Esophagus squamous epithelium (tissue), 4 donors: ENCODE measurements at regions not wholly inside any gene's neighbourhood (a gene's known extent, or its start where the extent isn't known, plus 50 kb on each side); places are given as distances from the start of the nearest gene placed in this dataset.

Source experiments
- POLR2A ChIP-seq, 4 donors: fragments of 450-650 bp; IDR thresholded peaks; one replicate each; pipeline ENCODE4 v1.6.1; 2017; ENCODE audit warnings: antibody characterized with exemption in 4 of 4, mild to moderate bottlenecking in 4 of 4, moderate library complexity in 3 of 4
- TF ChIP-seq, protein P1 (sequence below), 6 experiments: fragments of 450-650 bp in 4 of 6; fragments of 200-600 bp in 2 of 6; sonication (generic) in 2 of 6; IDR thresholded peaks; one replicate each; pipeline ENCODE4 v1.5.1; 2016 to 2019; ENCODE audit warnings: antibody characterized with exemption in 6 of 6, mild to moderate bottlenecking in 4 of 6, moderate library complexity in 4 of 6

DNA sequence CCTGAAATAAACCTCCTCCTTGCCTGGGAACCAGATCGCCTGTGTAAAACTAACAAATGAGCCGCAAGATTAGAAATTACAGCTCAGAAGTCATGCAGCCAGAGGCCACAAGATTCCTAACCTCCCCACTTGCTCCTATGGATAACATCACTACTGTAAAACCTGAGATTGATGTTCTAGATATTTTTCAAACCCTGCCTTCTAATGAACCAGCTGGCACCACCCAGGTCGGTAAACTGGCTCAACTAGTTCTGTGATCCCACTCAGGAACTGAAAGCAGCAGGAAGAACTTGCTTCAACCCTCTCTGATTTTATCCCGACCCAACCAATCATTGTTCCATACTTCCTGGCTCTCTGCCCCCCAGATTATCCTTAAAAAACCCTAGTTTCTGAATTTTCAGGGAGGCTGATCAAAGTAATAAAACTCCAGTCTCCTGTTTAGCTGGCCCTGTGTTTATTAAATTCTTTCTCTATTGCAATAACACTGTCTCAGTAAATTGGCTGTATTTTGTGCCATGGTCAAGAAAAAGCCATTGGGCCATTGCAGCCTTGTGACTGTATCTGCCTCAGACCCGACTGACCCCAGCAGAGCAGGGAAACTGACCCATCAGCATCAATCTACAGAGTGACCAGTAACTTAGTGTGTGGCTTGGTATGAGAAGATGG is 98.9 kb downstream of the RPLP1 start:
- TF ChIP-seq, protein P1, sequence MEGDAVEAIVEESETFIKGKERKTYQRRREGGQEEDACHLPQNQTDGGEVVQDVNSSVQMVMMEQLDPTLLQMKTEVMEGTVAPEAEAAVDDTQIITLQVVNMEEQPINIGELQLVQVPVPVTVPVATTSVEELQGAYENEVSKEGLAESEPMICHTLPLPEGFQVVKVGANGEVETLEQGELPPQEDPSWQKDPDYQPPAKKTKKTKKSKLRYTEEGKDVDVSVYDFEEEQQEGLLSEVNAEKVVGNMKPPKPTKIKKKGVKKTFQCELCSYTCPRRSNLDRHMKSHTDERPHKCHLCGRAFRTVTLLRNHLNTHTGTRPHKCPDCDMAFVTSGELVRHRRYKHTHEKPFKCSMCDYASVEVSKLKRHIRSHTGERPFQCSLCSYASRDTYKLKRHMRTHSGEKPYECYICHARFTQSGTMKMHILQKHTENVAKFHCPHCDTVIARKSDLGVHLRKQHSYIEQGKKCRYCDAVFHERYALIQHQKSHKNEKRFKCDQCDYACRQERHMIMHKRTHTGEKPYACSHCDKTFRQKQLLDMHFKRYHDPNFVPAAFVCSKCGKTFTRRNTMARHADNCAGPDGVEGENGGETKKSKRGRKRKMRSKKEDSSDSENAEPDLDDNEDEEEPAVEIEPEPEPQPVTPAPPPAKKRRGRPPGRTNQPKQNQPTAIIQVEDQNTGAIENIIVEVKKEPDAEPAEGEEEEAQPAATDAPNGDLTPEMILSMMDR (IDR thresholded peaks at IDR 0.05) = no peak
- no peak for TF ChIP-seq POLR2A (IDR thresholded peaks at IDR 0.05)
